ENCODE measurements at regions not wholly inside any gene's neighbourhood (a gene's known extent, or its start where the extent isn't known, plus 50 kb on each side); places are given as distances from the start of the nearest gene placed in this dataset.

DNA sequence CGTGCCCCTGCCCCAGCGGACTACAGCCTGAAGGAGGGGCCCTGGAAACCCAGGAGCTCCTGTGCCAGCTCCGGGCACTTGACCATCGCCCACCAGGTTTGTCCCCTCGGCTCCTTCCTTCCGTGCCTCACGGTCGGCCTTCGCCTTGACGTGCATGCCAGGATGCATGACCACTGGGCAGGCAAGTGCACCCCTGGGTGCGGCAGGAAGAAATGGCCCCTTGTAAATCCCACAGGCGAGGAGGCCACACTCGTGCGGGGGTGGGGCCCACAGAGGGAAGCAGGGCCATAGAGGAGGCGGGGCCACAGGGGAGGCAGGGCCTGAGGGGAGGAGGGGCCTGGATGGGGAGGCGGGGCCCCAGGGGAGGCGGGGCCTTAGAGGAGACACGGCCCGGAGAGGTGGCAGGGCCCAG is 81.7 kb downstream of the YTHDF1 start:
- no peak for TF ChIP-seq CEBPB (IDR thresholded peaks at IDR 0.05)
- TF ChIP-seq, protein P1, sequence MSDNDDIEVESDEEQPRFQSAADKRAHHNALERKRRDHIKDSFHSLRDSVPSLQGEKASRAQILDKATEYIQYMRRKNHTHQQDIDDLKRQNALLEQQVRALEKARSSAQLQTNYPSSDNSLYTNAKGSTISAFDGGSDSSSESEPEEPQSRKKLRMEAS (IDR thresholded peaks at IDR 0.05) = no peak
- TF ChIP-seq, protein P2, sequence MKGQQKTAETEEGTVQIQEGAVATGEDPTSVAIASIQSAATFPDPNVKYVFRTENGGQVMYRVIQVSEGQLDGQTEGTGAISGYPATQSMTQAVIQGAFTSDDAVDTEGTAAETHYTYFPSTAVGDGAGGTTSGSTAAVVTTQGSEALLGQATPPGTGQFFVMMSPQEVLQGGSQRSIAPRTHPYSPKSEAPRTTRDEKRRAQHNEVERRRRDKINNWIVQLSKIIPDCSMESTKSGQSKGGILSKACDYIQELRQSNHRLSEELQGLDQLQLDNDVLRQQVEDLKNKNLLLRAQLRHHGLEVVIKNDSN (IDR thresholded peaks at IDR 0.05) = no peak
- TF ChIP-seq, protein P3, sequence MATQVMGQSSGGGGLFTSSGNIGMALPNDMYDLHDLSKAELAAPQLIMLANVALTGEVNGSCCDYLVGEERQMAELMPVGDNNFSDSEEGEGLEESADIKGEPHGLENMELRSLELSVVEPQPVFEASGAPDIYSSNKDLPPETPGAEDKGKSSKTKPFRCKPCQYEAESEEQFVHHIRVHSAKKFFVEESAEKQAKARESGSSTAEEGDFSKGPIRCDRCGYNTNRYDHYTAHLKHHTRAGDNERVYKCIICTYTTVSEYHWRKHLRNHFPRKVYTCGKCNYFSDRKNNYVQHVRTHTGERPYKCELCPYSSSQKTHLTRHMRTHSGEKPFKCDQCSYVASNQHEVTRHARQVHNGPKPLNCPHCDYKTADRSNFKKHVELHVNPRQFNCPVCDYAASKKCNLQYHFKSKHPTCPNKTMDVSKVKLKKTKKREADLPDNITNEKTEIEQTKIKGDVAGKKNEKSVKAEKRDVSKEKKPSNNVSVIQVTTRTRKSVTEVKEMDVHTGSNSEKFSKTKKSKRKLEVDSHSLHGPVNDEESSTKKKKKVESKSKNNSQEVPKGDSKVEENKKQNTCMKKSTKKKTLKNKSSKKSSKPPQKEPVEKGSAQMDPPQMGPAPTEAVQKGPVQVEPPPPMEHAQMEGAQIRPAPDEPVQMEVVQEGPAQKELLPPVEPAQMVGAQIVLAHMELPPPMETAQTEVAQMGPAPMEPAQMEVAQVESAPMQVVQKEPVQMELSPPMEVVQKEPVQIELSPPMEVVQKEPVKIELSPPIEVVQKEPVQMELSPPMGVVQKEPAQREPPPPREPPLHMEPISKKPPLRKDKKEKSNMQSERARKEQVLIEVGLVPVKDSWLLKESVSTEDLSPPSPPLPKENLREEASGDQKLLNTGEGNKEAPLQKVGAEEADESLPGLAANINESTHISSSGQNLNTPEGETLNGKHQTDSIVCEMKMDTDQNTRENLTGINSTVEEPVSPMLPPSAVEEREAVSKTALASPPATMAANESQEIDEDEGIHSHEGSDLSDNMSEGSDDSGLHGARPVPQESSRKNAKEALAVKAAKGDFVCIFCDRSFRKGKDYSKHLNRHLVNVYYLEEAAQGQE (IDR thresholded peaks at IDR 0.05; ENCODE audit: low read depth) = no peak
- TF ChIP-seq ZBTB7A (IDR thresholded peaks at IDR 0.05; ENCODE audit: low read depth) = no peak
- no peak for TF ChIP-seq TEAD4 (IDR thresholded peaks at IDR 0.05)
- TF ChIP-seq EGR1 (IDR thresholded peaks at IDR 0.05) = no peak
- no peak for TF ChIP-seq RAD21 (IDR thresholded peaks at IDR 0.05; ENCODE audit: low read depth)
- TF ChIP-seq FOXM1 (IDR thresholded peaks at IDR 0.05; ENCODE audit: borderline replicate concordance, low read depth) = no peak
- no peak for TF ChIP-seq CREB1 (IDR thresholded peaks at IDR 0.05; ENCODE audit: low read depth)
- TF ChIP-seq EP300 (IDR thresholded peaks at IDR 0.05; ENCODE audit: borderline replicate concordance) = no peak
- no peak for TF ChIP-seq YY1 (IDR thresholded peaks at IDR 0.05; ENCODE audit: low read depth)
- TF ChIP-seq TAF1 (IDR thresholded peaks at IDR 0.05; ENCODE audit: low read depth) = no peak
- no peak for TF ChIP-seq TCF12 (IDR thresholded peaks at IDR 0.05; ENCODE audit: low read depth)
- no peak for TF ChIP-seq NFIC (IDR thresholded peaks at IDR 0.05)

DNA sequence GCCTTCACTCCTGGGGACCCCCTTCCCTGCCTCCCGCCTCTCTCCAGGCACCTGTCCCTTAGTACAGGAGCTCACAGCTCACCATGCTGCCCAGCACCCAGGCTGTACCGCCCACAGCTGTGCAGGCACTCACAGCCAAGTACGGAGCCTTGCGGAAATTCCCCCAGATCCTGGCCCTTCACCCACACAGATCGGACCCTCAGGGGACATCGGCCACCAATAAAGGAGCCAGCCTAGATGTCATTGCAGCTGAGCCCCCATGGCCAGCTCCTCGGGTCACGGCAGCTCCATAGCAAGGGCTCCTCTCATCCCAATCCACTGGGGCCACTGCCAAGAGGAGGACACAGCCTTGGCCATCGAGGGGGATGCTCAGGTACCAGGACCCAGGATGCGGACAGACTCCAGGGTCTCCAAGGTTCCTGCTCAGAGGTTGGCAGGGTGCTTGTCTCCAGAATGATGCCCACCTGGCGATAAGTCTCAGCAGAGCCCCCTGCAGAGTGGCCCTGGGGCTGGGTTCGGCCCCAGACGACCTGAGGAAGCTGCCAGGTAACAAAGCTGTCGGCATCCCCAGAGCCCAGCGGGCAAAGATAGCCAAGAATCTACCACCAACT is 82.3 kb downstream of the YTHDF1 start:
- no peak for TF ChIP-seq CREB1 (IDR thresholded peaks at IDR 0.05; ENCODE audit: low read depth)
- TF ChIP-seq TCF12 (IDR thresholded peaks at IDR 0.05; ENCODE audit: low read depth) = no peak
- TF ChIP-seq EP300 (IDR thresholded peaks at IDR 0.05; ENCODE audit: borderline replicate concordance) = no peak
- no peak for TF ChIP-seq CEBPB (IDR thresholded peaks at IDR 0.05)
- TF ChIP-seq TAF1 (IDR thresholded peaks at IDR 0.05; ENCODE audit: low read depth) = no peak
- TF ChIP-seq, protein P2 (IDR thresholded peaks at IDR 0.05) = no peak
- TF ChIP-seq, protein P3 (IDR thresholded peaks at IDR 0.05; ENCODE audit: low read depth) = no peak
- TF ChIP-seq YY1 (IDR thresholded peaks at IDR 0.05; ENCODE audit: low read depth) = no peak
- TF ChIP-seq NFIC (IDR thresholded peaks at IDR 0.05) = no peak
- TF ChIP-seq TEAD4 (IDR thresholded peaks at IDR 0.05) = no peak
- no peak for TF ChIP-seq FOXM1 (IDR thresholded peaks at IDR 0.05; ENCODE audit: borderline replicate concordance, low read depth)
- TF ChIP-seq, protein P1 (IDR thresholded peaks at IDR 0.05) = no peak
- TF ChIP-seq EGR1 (IDR thresholded peaks at IDR 0.05) = no peak
- TF ChIP-seq ZBTB7A (IDR thresholded peaks at IDR 0.05; ENCODE audit: low read depth) = no peak
- TF ChIP-seq RAD21 (IDR thresholded peaks at IDR 0.05; ENCODE audit: low read depth) = no peak

DNA sequence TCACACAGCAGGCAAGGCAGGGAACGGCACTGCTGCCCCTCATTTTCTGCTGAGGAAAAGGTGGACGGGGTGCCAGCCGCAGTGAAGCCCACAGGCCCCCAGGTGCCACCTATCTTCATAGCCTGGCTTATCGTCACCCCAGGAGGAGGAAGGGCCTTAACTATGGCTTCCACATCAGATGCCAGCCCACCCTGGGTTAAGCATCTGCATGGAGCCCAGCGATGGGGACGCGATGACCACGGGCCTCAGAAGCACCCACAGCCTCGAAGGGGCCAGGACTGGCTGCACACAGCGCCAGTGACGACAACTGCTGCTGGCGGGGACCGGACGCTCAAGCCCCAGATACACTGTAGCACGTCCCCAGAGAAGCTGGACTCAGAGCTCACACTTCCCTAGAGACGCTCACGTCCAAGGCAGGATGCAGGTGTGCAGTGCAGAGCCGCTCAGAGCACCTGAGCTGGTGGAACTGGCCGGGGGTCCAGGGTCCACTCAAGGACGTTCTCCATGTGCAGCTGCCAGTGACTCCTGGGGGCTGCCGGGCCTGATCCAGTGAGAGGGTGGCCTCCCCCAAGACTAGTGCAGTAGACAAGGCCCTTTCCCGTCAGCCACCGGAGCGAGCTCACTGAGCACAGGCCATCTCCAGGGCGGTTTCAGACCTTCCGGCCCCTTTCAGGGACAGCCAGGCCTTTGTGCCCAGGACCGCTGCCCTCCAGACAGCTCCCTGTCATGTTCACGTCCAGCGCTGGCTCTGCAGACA is 83.0 kb downstream of the YTHDF1 start:
- no peak for TF ChIP-seq ZBTB7A (IDR thresholded peaks at IDR 0.05; ENCODE audit: low read depth)

DNA sequence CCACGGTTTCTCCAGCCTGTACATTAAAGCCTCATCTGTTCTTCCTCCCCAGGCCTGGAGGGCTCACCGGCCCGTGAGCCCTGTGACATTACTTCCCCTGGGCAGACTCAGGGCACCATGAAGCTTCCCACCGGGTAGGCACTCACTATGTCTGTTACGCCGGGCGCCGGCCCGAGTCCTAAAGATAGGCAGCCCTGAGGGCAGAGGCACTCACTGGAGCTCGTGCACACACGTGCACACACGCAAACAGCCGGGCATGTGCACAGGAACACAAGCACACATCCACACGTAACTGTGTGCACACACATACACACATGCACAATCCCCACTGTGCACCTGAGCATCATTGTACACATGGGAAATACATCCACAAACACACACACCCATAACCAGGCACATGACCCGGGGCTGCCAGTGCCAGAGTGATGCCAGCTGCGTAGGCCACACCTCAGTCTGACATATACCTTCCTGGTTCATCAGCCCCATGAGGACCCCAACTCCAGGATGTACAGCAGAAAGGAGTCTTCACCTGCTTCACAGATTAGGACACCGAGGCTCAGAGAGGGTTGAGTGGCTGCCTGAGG is 83.7 kb downstream of the YTHDF1 start:
- no peak for TF ChIP-seq TCF12 (IDR thresholded peaks at IDR 0.05; ENCODE audit: low read depth)

DNA sequence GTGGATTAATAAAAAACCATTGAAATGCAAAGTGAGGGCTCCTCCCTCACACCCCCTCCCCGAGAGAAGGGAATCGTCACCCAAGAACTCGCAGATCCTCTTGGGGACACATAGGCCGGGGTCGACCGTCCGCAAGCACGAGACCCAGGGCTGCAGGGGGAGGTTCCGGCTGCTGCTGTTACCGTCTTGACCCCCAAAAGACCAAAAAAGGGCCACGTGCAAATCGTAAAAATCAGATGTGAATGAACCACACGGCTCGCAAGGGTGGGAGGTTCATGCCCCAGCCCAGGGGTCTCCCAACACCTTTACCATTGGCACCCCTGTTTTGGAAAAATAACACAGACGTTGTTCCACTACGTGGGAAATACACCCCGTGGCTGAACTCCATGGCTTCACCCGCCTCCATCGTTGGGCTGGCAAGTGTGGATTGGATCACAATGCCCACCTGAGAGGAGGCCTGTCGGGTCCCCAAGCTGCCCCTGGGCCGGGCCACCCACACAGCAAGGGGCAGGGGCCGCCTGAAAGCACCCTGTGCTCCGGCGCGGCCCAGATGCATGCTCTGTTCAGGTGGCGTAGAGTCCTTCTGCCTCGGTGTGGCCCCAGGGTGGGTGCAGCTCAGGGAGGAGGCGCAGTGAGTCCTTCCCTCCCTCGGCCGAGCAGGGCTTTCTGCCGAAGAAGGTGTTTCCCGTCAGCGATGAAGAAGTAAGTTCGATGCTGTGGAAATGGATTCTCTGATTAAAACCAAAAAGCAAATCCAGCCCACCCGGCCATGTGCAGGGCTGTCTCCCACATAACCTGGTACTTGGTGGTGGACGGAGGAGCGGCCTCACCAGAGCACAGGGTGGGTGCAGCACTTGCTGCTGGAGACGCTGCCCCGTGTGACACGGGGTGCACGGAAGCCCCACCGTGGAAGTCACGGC is 85.0 kb downstream of the YTHDF1 start:
- TF ChIP-seq CEBPB (IDR thresholded peaks at IDR 0.05) = no peak
- no peak for TF ChIP-seq EP300 (IDR thresholded peaks at IDR 0.05; ENCODE audit: borderline replicate concordance)
- no peak for TF ChIP-seq ZBTB7A (IDR thresholded peaks at IDR 0.05; ENCODE audit: low read depth)
- no peak for TF ChIP-seq TCF12 (IDR thresholded peaks at IDR 0.05; ENCODE audit: low read depth)
- TF ChIP-seq CREB1 (IDR thresholded peaks at IDR 0.05; ENCODE audit: low read depth) = no peak
- TF ChIP-seq, protein P3 (IDR thresholded peaks at IDR 0.05; ENCODE audit: low read depth) = no peak
- TF ChIP-seq, protein P2 (IDR thresholded peaks at IDR 0.05) = no peak
- TF ChIP-seq FOXM1 (IDR thresholded peaks at IDR 0.05; ENCODE audit: borderline replicate concordance, low read depth) = no peak
- no peak for TF ChIP-seq RAD21 (IDR thresholded peaks at IDR 0.05; ENCODE audit: low read depth)
- no peak for TF ChIP-seq TAF1 (IDR thresholded peaks at IDR 0.05; ENCODE audit: low read depth)
- no peak for TF ChIP-seq EGR1 (IDR thresholded peaks at IDR 0.05)
- TF ChIP-seq, protein P1 (IDR thresholded peaks at IDR 0.05) = no peak
- TF ChIP-seq TEAD4 (IDR thresholded peaks at IDR 0.05) = no peak
- no peak for TF ChIP-seq YY1 (IDR thresholded peaks at IDR 0.05; ENCODE audit: low read depth)
- no peak for TF ChIP-seq NFIC (IDR thresholded peaks at IDR 0.05)
